ENCODE measurements at regions not wholly inside any gene's neighbourhood (a gene's known extent, or its start where the extent isn't known, plus 50 kb on each side); places are given as distances from the start of the nearest gene placed in this dataset.

GRCh38 chr11:80538040-80538439 lies 1097.2 kb upstream of the TENM4 start:
- peaks cover 0 to 23% of the 10 kb centered on the region in 2 donors for H3K9me3 Mint-ChIP-seq

DNA sequence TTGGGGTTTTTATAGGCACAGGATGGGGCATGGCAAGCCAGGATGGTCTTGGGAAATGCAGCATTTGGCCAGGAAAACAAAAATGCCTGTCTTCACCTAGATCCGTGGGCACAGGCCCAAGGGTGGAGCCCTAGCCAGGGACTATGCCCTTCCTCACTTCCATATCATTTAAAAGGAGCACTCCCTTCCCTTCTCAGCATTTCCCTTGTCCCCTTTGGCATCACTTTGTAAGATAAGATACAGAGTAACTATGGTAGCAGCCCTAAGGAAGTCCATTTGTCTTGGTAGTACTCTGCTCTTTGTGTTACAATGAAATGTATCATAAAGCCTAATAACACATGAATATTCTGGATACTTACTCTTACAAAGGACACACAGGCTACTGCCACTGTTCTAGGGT lies 1092.6 kb upstream of the TENM4 start:
- no peak overlapping the region for H3K4me3 Mint-ChIP-seq
- DNase-seq (no peak), ATAC-seq (no peak)
- no peaks in the 10 kb centered on the region for H3K4me1 Mint-ChIP-seq
- no peak overlapping the region for H3K27ac Mint-ChIP-seq
- H3K27me3 Mint-ChIP-seq: no peaks in the 10 kb centered on the region
- H3K9me3 Mint-ChIP-seq: peaks cover 6 to 23% of the 10 kb centered on the region in 2 donors

More at GRCh38 chr11:80538040-80538439, 1097.2 kb upstream of the TENM4 start:
- Mint-ChIP-seq H3K27ac (no peak overlapping the region), H3K4me3 (no peak overlapping the region), H3K4me1 (no peaks in the 10 kb centered on the region), H3K27me3 (no peaks in the 10 kb centered on the region)
- DNase-seq (no peak), ATAC-seq (no peak)

DNA sequence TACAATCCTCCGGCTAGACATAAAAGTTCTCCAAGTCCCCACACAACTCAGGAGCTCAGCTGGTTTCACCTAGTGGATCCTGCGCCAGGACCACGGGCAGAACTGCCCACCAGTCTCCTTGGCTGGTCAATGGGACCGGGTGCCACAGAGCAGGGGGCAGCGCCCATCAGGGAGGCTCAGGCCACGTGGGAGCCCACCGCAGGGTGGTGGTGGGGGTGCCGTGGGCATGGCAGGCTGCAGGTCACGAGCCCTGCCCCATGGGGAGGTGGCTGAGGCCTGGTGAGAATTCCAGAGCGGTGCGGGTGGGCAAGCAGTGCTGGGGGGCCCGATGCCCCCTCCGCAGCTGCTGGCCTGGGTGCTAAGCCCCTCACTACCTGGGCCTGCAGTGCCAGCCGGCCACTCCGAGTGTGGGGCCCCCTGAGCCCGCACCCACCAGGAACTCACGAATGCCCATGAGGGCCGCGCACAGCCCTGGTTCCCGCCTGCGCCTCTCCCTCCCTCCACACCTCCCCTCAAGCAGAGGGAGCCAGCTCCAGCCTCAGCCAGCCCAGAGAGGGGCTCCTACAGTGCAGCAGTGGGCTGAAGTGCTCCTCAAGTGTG lies 1091.9 kb upstream of the TENM4 start:
- peaks cover 6 to 23% of the 10 kb centered on the region in 2 donors for H3K9me3 Mint-ChIP-seq
- no peak overlapping the region for H3K4me3 Mint-ChIP-seq
- no peak for DNase-seq
- H3K27me3 Mint-ChIP-seq: no peaks in the 10 kb centered on the region
- no peak overlapping the region for H3K27ac Mint-ChIP-seq
- H3K4me1 Mint-ChIP-seq: no peaks in the 10 kb centered on the region
- ATAC-seq: peak; percentile 20

DNA sequence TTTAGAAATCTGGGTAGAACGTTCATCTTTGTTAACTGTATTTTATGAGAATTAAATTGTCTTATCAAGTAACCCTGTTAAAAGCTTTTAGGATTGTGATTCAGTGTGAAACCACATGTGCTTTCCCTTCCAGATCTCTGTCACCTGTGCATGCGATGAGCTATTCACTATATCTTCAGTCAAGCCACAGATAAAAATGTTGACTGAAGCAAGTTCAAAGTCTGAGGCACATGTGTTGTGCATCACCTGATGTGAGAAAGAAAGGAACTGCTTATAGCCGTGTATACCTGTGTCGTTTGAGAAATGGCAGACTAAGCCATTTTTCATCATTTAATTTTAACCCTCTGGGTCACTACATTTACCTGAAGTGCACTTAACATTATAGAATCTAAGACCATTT lies 1088.9 kb upstream of the TENM4 start:
- Mint-ChIP-seq H3K27ac (no peak overlapping the region), H3K27me3 (no peaks in the 10 kb centered on the region), H3K9me3 (peaks cover 14 to 24% of the 10 kb centered on the region in 2 donors), H3K4me1 (no peaks in the 10 kb centered on the region), H3K4me3 (no peak overlapping the region)
- no peak for ATAC-seq
- DNase-seq: no peak

- H3K27me3 Mint-ChIP-seq: no peaks in the 10 kb centered on the region
Observed at GRCh38 chr11:80525663-80526405, 1085.0 kb upstream of the TENM4 start.

DNA sequence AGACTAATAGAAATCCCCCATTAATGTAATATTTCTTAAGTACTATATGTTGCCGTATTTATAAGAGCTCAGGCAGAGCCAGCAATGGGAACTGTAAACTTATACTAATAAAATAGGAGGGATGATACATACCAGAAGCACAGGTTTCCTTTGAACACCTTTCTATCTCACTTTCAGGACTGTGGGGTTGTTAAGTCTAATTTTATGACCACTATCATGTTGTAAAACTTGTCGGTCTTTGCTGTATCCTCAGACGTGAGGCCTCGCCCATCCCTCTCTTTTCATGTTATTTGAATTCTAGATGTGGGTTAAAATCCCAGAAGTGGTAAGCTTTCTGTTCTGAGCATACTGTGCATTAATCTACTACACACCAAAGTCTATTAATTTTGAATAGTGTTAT lies 1083.5 kb upstream of the TENM4 start:
- no peak for ATAC-seq
- H3K4me1 Mint-ChIP-seq: no peaks in the 10 kb centered on the region
- H3K4me3 Mint-ChIP-seq: no peak overlapping the region
- no peak for DNase-seq
- H3K9me3 Mint-ChIP-seq: peaks cover 12 to 13% of the 10 kb centered on the region in 2 donors
- H3K27me3 Mint-ChIP-seq: no peaks in the 10 kb centered on the region
- no peak overlapping the region for H3K27ac Mint-ChIP-seq

More at GRCh38 chr11:80525663-80526405, 1085.0 kb upstream of the TENM4 start:
- Mint-ChIP-seq H3K27ac (no peak overlapping the region), H3K4me1 (no peaks in the 10 kb centered on the region), H3K9me3 (peaks cover 14 to 15% of the 10 kb centered on the region in 2 donors), H3K4me3 (no peak overlapping the region)
- ATAC-seq (no peak), DNase-seq (no peak)

- DNase-seq: no peak
- H3K4me3 Mint-ChIP-seq: no peak overlapping the region
- H3K27ac Mint-ChIP-seq: no peak overlapping the region
- H3K4me1 Mint-ChIP-seq: no peaks in the 10 kb centered on the region
- peaks cover 8% of the 10 kb centered on the region in 2 donors for H3K9me3 Mint-ChIP-seq
- ATAC-seq: no peak
- no peaks in the 10 kb centered on the region for H3K27me3 Mint-ChIP-seq
Observed at GRCh38 chr11:80523057-80523456, 1082.2 kb upstream of the TENM4 start.

DNA sequence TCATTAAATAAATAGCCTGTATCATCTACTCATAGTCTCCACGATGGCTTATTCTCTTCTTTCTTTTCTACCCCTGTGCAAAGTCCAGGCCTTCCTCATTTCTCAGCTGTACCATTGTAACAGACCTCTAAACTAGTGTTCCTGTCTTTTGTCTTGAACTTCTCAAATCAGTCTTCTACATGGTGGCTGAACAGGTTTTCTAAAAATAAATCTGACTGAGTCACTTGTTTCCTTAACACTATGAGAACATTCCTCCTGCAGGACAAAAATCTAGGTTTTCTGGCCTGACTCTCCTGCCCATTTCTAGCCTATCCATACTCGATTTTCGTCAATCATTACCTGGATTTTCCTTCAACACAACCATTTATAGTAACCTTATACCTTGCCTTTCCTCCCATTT lies 1080.8 kb upstream of the TENM4 start:
- peaks cover 8 to 17% of the 10 kb centered on the region in 2 donors for H3K9me3 Mint-ChIP-seq
- DNase-seq (no peak), ATAC-seq (no peak)
- H3K4me3 Mint-ChIP-seq: no peak overlapping the region
- H3K27me3 Mint-ChIP-seq: no peaks in the 10 kb centered on the region
- no peak overlapping the region for H3K27ac Mint-ChIP-seq
- no peaks in the 10 kb centered on the region for H3K4me1 Mint-ChIP-seq

DNA sequence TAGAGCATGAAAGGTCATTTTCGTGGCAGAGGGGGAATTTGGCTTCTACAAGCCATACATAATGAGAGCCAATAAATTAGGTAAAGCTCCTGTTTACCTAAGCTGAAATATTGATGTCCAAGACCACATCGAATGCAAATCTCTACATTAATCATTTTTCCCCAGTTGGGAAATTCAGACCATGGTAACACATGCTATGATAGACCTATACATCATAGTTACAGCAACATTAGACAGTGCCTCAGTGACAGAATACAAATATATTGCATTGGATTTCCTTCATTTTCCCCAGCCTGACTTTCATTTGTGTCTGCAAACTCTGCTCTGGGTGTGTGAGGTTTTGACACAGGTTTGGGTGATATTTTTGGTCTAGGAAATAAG lies 1079.7 kb upstream of the TENM4 start:
- Mint-ChIP-seq H3K9me3 (peaks cover 5 to 15% of the 10 kb centered on the region in 2 donors), H3K4me1 (no peaks in the 10 kb centered on the region), H3K4me3 (no peak overlapping the region), H3K27me3 (no peaks in the 10 kb centered on the region), H3K27ac (no peak overlapping the region)
- no peak for ATAC-seq
- DNase-seq: no peak

GRCh38 chr11:80519596-80520506 lies 1079.0 kb upstream of the TENM4 start:
- Mint-ChIP-seq H3K4me1 (no peaks in the 10 kb centered on the region), H3K27ac (no peak overlapping the region), H3K9me3 (peaks cover 4 to 9% of the 10 kb centered on the region in 2 donors), H3K4me3 (no peak overlapping the region), H3K27me3 (no peaks in the 10 kb centered on the region)
- DNase-seq (no peak), ATAC-seq (no peak)

GRCh38 chr11:80517701-80518100 lies 1076.9 kb upstream of the TENM4 start:
- Mint-ChIP-seq H3K4me1 (no peaks in the 10 kb centered on the region), H3K4me3 (no peak overlapping the region), H3K27me3 (no peaks in the 10 kb centered on the region), H3K9me3 (peaks cover 4 to 9% of the 10 kb centered on the region in 2 donors), H3K27ac (no peak overlapping the region)
- ATAC-seq (no peak), DNase-seq (no peak)

DNA sequence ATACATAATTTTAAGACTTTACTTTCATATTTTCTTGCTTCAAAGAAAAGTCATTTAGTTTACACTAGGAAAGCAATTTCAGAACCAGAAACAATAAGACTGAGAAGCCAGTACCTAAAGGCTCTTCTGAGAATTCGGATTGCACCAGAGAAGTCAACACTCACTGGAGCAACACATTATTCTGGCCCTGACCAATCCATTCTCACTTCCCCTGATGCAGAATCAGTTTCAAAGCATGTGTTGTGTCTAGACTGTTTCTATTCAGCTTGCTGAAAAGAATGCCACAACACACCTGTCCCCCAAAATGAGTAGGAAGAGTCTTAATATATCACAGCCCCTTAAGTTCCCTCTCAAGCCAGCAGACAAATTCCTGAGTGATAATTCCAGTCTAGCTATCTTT lies 1074.3 kb upstream of the TENM4 start:
- Mint-ChIP-seq H3K27ac (no peak overlapping the region), H3K9me3 (peaks cover 4 to 9% of the 10 kb centered on the region in 2 donors), H3K4me1 (no peaks in the 10 kb centered on the region), H3K27me3 (no peaks in the 10 kb centered on the region), H3K4me3 (no peak overlapping the region)
- ATAC-seq: no peak
- DNase-seq: no peak

DNA sequence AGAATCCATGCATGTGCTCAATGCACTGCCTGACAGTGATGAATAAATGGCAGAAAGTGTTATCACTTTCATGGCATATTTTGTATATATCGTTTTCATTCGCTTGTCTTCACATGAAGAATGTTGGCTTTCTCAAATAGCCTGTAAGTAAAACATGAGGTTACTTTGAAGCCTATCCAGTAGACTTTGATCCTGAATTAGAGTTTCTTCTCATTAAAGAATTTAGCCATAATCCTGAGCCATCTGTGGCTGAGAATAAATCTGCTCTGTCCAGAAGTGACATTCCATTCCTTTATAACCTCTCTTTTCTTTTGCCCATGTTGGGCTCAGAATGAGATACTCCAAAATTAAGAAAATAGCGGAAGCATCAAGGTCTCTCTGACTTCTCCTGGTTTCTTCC lies 1071.7 kb upstream of the TENM4 start:
- Mint-ChIP-seq H3K27me3 (no peaks in the 10 kb centered on the region), H3K27ac (no peak overlapping the region), H3K4me1 (no peaks in the 10 kb centered on the region), H3K4me3 (no peak overlapping the region), H3K9me3 (peaks cover 14 to 17% of the 10 kb centered on the region in 2 donors)
- no peak for ATAC-seq
- DNase-seq: no peak

GRCh38 chr11:80505771-80506170 lies 1064.9 kb upstream of the TENM4 start:
- Mint-ChIP-seq H3K27ac (no peak overlapping the region), H3K27me3 (no peaks in the 10 kb centered on the region), H3K9me3 (peaks cover 14 to 18% of the 10 kb centered on the region in 2 donors), H3K4me3 (no peak overlapping the region), H3K4me1 (no peaks in the 10 kb centered on the region)
- ATAC-seq (no peak), DNase-seq (no peak)

DNA sequence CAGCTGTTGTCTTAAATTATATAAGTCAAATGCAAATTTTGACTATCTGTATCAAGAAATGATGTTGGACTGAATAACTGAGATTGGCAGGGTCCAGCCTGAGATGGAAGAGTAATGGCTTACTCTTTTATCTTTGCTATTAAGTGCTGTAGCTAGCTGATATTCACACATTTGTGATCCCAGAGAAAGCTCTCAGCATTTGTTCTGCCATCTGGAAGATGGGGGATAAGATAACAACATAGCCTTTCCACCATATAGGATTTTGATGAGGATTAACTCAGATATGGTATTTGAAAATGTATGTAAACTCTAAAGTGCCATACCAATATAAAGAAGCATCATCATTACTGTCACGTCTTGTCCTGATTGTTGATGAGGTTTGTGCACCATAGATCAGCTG lies 1063.2 kb upstream of the TENM4 start:
- Mint-ChIP-seq H3K9me3 (peaks cover 18 to 19% of the 10 kb centered on the region in 2 donors), H3K27me3 (no peaks in the 10 kb centered on the region), H3K4me1 (no peaks in the 10 kb centered on the region), H3K4me3 (no peak overlapping the region), H3K27ac (no peak overlapping the region)
- DNase-seq (no peak), ATAC-seq (no peak)

DNA sequence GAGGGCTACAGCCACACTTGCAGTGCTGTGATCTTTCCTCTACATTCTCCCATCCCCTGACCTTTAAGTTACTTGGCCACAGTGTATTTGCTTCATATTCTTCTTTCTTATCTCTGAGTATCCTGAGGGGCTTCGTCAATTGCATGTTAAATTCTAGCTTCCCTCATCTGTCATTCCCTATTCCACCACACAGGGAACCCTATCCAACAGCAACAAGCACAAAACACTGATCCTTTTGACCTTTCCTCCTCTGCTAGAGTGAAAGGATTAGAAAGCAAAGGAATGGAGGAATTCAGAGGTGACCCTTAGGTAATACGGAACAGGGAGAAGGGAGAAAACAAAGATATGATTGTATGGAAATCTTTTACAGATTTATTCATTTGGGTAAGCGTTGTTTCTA lies 1061.7 kb upstream of the TENM4 start:
- H3K4me3 Mint-ChIP-seq: no peak overlapping the region
- no peak overlapping the region for H3K27ac Mint-ChIP-seq
- H3K9me3 Mint-ChIP-seq: peaks cover 7 to 9% of the 10 kb centered on the region in 2 donors
- ATAC-seq (no peak), DNase-seq (no peak)
- H3K27me3 Mint-ChIP-seq: no peaks in the 10 kb centered on the region
- no peaks in the 10 kb centered on the region for H3K4me1 Mint-ChIP-seq
